GM18519 (cell line): ENCODE measurements at regions not wholly inside any gene's neighbourhood (a gene's known extent, or its start where the extent isn't known, plus 50 kb on each side); places are given as distances from the start of the nearest gene placed in this dataset.
"Not testable (repeated sequence)": the region's sequence is repeated elsewhere in the genome, so short reads cannot be mapped to it uniquely, and the experiment has no call there.

Experiments used
- ATAC-seq: cut with Tn5 transposase; IDR thresholded peaks from one replicate; pipeline ENCODE4 v1.9.1; 2021; ENCODE audit warnings: mild to moderate bottlenecking, moderate library complexity; ENCODE audit not compliant: unreplicated experiment, low FRiP score

DNA sequence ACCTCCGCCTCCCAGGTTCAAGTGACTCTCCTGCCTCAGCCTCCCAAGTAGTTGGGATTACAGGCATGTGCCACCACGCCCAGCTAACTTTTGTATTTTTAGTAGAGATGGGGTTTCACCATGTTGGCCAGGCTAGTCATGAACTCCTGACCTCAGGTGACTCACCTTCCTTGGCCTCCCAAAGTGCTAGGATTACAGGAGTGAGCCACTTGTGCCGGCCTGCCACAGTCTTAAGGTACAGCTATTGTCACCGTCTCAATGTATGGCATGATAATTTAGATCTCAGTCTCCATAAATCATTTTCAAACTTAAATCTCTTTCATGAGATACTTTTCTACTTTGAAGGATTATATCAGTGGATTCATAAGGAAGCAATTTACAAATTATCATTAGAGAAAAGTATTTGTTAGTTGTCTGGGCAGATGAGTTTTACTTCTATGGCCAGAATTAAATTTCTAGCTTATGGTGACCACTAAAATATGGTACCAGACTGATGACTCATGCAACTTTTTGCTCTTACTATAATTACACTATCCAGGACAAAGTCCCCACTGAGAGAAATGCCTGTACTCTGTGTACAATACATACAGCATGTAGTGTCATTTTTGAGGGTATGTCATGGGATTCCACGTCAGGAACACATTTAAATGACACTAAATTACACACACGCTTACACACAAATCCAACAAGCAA lies 1230.3 kb upstream of the GOT2 start:
- ATAC-seq, result no peak

DNA sequence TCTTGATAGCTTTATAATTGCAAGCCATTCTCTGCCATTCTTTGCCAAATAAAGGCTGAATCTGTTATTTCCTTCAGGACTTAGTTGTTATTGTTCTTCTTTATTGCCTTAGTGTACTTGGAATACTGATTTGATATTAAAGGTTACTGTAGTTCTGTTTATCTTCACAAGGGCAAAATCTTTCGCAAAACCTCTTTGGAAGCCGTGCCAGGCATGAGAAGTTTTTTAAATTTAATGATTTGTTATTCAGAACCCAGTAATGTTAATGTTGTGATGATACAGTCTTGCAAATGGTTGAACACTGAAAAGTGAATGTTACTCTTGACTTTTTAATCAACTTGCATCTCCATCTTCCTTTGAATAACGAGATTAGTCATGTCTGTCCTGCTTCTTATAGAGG lies 1225.2 kb upstream of the GOT2 start:
- no peak for ATAC-seq

DNA sequence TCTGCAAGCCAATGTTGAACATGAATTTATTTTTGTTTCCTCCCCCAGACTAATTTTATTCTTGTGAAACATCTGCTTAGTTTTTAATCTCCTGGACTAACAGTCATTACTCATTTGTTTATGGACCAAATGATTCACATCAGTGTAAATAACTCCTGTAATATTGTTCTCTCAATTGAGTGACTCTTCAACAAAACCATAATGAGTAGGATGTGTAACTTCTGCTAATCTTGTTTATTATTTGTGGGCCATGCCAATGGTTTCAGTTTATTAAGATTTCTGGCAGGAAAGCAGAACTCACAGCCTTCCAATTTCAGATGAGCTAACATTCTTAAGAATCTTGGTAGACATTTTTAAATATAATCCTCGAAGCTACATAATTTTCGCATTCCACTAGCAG lies 1216.3 kb upstream of the GOT2 start:
- no peak for ATAC-seq

DNA sequence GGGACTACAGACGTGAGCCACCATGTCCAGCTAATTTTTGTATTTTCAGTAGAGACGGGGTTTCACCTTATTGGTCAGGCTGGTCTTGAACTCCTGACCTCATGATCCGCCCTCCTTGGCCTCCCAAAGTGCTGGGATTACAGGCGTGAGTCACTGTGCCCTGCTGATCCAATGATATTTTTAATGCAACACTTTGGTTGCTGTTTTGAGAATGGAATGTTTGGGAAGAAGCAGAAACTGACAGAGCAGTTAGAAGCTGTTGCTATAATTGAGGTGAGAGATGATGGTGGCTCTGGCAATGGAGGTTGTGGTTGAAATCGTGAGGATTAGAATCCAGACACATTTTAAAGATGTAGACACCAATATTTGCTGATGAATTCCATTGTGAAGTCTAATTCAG lies 1209.9 kb upstream of the GOT2 start:
- ATAC-seq, result not testable (repeated sequence)

DNA sequence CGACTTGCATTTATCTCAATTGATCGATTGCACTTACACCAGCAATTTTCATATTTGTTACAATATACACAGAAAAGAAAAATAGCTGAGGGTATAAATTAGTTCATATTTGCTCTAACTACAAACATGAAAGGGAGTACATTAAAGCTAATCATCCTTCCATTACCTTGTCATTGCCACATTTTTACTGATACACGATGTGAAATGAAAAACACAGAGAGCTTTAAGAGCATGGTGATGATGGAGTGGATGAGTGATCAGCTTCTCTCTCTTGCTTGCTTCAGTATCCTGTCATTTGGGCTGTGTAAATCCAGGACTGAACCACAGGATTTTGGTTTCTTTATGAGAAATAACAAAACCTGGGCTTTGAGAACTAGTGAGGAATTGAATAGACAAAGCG lies 1207.5 kb upstream of the GOT2 start:
- ATAC-seq, result no peak

DNA sequence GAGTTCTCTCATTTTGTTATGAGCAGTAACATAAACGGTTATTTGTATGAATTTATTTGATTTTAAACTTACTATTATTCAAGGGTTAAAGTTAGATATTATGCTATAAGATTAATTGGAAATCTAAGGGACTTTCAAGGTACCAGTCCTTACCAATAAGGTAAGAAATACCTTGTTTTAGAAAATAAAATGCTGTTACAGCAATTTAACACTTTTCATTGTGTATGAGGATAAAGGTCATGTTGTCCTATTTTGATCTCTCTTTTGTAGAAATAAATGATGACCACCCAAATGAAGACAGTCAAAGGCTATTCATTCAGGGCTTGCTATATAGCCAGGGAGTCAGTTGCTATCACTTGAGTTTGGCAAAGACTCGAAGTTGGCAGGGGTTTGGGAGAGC lies 1185.9 kb upstream of the GOT2 start:
- ATAC-seq, result no peak

DNA sequence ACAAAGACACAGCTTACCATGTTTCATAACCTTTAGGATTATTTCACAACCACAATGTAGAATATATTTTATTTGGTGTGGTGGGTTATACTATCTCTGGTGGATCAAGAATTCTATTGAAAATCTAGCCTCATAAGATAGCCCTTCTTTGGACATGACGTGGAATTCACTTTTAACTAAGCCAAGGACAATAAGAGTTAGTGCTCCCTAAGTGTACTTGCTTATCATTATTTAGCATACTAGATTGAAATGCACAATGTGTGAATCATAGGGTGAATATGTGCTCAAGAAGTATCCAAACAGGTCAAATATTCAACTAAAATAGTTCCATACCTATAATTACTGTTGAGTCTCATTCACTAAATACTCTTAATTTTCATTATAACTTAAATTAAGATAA lies 1179.5 kb upstream of the GOT2 start:
- no peak for ATAC-seq

DNA sequence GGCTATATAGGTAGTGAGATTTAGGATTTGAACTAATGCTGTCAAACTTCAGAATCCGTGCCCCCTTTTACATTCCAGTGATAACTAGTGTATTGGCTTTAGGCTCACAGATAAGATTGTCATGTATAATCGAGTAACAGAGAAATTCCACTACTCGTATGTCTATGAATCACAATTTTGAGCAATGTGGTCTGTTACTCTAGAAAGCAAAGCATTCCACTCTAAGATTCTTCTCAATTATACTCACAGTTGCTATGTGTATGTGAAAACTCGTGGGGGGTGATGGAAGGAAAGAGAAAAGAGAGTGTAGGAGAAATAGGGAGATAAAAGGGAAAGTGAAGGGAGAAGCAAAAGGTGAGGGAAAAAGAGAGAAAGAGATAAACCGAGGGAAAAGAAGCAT lies 1175.1 kb upstream of the GOT2 start:
- no peak for ATAC-seq

DNA sequence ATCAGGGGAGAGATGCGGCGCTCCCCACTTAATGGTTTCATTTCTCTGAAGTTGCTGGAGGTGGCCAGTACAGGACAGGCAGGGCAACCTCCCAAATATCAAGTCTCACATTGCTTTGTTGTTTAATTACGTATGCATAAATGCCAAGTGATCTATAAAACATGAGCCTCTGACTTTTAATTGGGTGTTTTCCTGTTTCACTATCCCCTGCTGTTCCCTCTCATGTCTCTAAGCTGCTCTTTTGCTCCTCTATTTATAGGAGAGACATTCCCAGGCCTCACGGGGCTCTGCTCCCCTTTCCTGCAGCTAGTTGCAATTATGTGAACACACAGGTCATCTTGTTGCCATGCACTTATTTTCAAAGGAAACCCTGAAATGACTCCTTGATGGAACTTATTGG lies 1173.5 kb upstream of the GOT2 start:
- no peak for ATAC-seq

DNA sequence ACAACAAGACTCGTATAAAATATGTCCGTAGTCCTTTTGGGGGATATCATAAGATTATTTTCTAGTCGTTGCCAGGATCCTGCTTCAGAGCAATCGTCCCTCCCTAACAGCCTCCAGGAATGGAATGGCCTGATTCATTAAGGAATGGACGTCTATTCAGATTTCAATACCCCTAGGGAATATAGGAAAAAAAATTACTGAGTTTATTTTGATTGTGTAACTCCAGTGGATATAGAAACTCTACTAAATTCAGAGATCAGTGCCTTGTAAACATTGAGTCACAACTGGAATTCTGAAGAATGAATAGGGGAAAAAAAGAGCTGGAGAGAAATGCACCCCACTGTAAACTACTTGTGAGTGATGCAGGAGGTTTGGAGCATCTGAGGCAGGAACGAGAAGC lies 1171.5 kb upstream of the GOT2 start:
- no peak for ATAC-seq

DNA sequence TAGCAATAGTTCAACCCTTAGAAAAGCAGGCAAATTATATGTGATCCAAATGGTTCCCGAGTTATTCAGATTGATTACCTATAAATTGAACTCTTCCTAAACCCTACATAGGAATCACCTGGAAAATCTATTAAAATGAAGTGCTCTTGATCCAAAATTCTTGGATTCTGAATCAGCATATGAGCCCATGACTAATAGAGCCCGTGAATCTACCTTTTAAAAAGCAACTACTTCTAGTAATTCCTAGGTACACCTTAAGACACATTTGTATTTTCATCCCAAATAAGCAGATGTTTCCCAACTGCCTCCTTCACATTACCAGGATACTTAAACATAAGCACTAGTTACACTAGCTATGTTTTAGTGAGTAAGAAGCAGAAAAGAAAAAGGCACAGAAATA lies 1171.0 kb upstream of the GOT2 start:
- ATAC-seq, result no peak

DNA sequence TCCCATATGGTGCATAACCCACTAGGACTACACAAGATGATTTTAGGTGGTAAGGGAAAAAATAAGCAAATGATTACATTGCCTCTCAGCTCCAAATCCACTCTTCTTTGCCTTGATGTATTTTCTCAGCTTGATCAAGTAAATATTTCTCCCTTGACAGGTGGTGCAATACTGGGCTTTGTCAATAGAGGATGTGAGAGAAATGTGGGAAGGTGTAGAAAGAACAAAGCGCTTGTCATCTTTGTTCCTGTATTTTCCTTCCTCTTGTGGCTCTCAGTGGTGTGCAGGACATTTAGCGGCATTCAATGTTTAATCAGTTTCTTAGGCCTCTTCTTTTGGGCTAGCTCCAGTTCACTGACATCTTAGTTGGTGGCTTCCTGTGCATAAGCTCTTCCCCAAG lies 1165.8 kb upstream of the GOT2 start:
- no peak for ATAC-seq

DNA sequence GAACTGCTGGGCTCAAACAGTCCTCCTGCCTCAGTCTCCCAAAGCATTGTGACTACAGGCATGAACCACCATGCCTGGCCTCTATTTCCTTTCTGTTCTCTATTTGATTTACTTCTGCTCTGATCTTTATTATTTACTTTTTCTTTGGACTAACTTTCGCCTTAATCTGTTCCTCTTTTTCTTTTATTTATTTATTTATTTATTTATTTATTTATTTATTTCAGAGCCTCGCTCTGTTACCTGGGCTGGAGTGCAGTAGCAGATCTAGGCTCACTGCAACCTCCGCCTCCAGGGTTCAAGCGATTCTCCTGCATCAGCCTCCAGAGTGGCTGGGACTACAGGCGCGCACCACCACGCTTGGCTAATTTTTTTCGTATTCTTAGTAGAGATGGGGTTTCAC lies 1158.3 kb upstream of the GOT2 start:
- no peak for ATAC-seq

DNA sequence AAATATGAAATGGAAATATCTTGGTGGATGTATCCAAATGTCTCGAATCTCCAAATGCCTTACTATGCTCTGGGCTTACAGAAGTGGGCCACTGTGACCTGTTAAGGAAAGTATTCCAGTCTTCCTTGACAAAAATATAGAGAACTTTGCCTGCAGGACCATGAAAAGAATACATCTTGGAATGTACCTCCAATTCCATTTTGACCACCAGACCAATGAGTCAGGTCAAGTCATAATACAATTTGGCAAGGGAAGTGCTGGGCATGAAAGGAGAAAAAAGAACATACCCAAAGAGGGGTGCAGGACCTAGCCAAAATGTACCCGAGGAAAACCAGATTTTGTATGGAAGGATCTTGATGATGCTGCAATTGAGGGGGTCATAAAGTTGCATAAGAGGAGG lies 1153.7 kb upstream of the GOT2 start:
- no peak for ATAC-seq

DNA sequence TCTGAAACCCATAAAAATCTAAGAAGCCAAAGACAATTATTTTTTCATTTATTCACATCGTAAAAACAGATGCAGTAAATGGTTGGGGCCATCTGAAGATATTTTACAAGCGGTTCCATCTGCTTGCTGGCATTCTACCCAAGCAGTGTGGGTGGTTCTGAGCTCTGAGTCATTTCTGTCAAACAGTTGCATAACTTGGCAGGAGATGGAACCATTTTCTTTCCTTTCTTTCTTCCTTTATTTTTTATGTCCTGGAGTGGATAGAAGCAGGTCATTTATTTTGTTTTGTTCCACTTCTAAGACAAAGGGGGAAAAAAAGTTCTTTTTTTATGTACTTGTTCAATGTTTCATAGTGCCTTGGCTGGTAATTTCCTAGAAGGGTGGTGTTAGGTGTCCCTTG lies 1151.9 kb upstream of the GOT2 start:
- no peak for ATAC-seq

DNA sequence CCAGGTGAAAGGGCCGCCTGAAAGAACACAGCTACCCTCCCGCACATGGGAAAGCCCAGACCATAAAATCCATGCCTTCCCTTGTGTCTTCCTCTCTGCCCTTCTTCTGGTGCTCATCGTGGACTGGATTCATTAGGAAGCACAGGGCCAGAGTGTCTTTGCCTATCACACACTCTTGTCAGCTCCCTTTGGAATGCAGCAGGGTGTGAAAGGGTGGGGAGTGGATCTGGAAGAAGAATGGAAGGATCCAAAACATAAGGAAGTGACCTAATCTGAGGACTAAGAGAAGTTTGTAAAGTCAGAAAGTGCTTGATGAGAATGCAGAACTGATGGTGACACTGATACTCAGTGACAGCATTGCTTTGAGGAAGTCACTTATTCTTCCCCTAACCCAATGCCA lies 1147.3 kb upstream of the GOT2 start:
- ATAC-seq, result no peak

DNA sequence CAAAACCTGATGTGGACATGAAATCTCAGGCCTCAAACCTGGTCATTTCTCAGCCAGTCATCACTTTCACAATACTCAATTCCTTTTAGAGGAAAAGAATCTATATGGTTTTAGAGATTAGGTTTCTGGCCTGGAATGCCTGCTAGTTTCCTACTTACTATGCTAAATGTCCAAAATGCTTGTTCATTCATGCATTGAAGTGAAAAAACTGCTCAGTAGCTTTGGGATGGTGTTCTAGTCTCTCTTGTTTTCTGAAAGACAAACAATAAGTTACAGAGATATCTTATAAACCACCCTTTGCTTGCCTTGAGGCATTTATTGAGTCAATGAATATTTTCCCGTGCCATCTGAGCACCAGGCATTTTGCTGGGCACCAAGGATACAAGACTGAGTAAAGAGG lies 1146.5 kb upstream of the GOT2 start:
- no peak for ATAC-seq

DNA sequence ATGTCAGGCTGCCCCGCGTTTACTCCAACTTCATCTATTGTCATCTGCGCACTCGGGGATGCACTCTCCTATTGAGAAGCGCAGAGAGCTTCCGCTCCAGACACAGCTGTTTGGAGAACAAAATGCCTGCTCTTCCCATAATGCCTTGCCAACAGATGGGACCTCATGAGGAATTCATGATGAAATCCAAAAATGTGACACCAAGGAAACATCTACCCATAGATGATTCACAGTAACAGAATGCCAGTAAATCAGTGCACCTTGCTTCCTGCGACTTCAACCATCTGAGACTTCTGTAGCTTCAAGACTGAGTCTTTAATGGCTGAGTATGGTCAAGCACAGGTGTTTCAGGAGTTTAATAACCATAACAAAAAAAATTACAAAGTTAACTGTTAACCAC lies 1144.9 kb upstream of the GOT2 start:
- ATAC-seq, result no peak

DNA sequence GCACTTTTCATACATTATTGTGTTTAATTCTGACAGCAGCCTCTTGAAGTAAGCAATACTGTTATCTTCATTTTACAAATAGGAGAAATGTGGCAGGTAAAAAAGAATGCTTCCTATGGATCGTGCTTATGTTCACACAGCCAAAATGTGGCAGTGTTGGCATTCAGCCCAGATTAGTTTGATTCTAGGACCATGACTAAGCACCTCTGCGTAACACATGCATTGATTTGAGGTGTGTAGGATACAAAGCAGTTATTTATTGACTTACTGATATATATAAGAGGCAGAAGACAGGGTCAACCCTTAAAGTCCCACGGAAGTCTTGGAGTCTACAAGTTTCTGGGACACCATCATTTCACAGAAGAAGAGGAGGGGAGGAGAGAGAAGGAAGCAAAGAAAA lies 1144.4 kb upstream of the GOT2 start:
- ATAC-seq, result no peak

DNA sequence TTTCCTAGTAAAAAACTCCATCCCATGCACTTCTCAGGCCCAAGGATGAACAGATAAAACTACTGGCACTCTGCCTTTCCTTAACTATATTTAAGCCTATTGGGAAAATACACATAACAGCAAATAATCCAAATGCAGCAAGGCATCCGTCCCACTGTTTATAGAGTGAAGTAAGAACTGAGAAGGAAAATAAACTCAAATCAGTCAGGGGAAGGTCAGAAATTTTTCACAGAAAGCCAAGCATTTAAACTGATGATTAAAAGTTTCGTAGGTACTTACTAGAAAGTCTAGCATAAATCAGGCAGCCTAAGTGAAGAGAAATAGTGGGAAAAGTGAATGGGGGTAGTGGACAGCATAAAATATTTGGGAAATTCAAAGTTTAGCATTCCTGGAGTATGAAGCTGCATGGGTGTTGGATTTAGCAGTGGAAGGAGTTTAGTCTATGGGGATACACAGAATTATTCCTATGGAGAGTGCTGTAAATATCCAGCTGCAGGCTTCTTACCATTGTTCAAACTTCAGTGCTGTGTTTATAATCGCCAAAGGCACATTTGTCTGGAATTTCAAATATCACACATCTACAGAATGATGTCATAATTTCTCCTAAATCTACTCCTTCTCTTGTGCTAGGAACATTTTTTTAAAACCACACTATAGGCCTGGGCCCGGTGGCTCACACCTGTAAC lies 1131.0 kb upstream of the GOT2 start:
- ATAC-seq, result no peak

DNA sequence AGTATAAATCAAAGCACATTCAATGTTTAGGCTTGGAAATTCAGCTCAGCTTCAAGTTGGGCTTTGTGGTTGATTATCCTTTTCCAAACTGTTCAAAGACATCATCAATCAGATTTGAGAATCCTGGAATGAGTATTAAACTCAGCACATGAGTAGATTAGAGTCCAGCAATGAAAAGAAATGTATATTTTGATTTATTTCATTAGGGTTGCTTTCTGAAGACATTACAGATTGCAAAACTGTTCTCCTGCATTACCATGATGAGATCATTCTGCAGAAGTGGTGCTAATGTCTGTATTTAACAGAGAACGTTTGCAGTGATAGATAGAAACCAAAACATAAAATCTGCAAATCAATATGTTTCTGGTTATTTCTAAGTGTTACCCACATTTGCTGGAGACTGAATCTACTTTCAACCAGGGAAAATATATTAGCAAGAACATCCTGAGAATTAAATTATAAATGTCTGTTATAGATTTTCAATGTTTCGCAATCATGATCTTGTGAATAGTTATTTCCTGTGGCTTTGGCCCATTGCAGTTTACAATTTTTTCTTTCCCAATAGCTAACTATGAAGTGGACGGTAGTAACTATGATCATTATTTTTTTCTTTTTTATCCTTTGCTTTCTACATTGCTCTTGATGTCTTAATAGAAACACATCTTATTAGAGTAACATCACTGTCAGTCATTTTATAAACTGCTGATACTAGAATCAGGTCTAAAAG lies 1125.7 kb upstream of the GOT2 start:
- ATAC-seq, result no peak

DNA sequence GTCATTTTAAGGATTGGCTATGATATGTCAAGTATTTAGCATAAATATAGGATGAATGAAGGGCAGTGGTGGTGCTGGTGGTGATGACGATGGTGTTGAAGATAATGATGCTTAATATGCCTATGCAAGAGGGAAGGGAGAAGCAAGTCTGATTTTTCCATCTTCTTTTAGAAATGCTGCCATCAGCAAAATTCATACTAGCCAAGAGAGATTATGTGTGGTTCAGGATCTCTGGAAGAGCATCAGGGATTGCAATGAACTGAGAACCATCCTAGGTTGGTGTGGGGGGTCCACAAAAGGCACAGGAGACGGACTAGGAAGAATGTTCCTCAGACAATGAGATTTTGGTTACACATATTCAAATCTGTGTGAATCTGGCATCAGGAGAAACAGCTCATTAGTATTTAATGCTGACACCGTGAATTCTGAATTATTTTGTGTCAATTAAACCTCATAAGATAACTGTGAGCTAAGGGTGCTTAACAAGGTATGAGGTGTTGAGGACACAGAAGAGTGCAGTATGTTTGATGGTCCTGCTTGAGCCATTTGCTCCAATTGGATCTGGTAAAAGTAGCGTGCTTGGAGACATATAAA lies 1120.8 kb upstream of the GOT2 start:
- ATAC-seq, result no peak
